MCF 10A (cell line): ENCODE measurements at regions not wholly inside any gene's neighbourhood (a gene's known extent, or its start where the extent isn't known, plus 50 kb on each side); places are given as distances from the start of the nearest gene placed in this dataset.

Experiments used
- BruUV-seq: library from RNA; stranded (reverse); fragments of 400-500 nt; replicated peaks from 2 replicates; lab custom pipeline; 2021; lab: Mats Ljungman, UMichigan
- CTCF ChIA-PET: fragments of 300-600 bp; sonication (Branson Sonifier 250); formaldehyde crosslinking; extraction: SDS; loops from one replicate; lab custom pipeline; 2021; ENCODE audit warnings: antibody characterized with exemption, inconsistent platforms; lab: Yijun Ruan, JAX
- POLR2A ChIA-PET: fragments of 300-600, 350-650 bp; sonication (Branson Sonifier 250); formaldehyde crosslinking; extraction: SDS; loops from one replicate; lab custom pipeline; 2020; ENCODE audit warnings: antibody characterized with exemption, inconsistent platforms; lab: Yijun Ruan, JAX
- DNase-seq: peaks from one replicate; pipeline ENCODE4 v3.0.0-alpha.2; 2018; ENCODE audit not compliant: unreplicated experiment
- H3K27ac Mint-ChIP-seq: one replicate; pipeline ENCODE4 v1.8.0; 2022; ENCODE audit warnings: mild to moderate bottlenecking, low read depth, mixed read lengths; ENCODE audit not compliant: unreplicated experiment
- H3K27me3 Mint-ChIP-seq: one replicate; pipeline ENCODE4 v1.8.0; 2022; ENCODE audit warnings: mixed read lengths; ENCODE audit not compliant: insufficient read depth, unreplicated experiment
- H3K36me3 Mint-ChIP-seq: one replicate; pipeline ENCODE4 v1.8.0; 2022; ENCODE audit warnings: mild to moderate bottlenecking, moderate library complexity, mixed read lengths; ENCODE audit not compliant: insufficient read depth, unreplicated experiment
- H3K4me1 Mint-ChIP-seq: one replicate; pipeline ENCODE4 v1.8.0; 2022; ENCODE audit warnings: mixed read lengths; ENCODE audit not compliant: insufficient read depth, unreplicated experiment
- H3K4me3 Mint-ChIP-seq: one replicate; pipeline ENCODE4 v1.8.0; 2022; ENCODE audit warnings: mild to moderate bottlenecking, moderate library complexity, mixed read lengths; ENCODE audit not compliant: unreplicated experiment
- H3K9me3 Mint-ChIP-seq: one replicate; pipeline ENCODE4 v1.8.0; 2022; ENCODE audit warnings: mixed read lengths; ENCODE audit not compliant: unreplicated experiment
- intact Hi-C: fragments of 100-400 bp; cut with micrococcal nuclease; formaldehyde crosslinking; loops from 2 replicates; pipeline ENCODE4 v1.14.1; 2022
- TF ChIP-seq, protein P1 (sequence below): fragments of 200-600 bp; IDR thresholded peaks from one replicate; pipeline ENCODE4 v1.8.0; 2022; ENCODE audit warnings: antibody characterized with exemption, mild to moderate bottlenecking; ENCODE audit not compliant: unreplicated experiment

DNA sequence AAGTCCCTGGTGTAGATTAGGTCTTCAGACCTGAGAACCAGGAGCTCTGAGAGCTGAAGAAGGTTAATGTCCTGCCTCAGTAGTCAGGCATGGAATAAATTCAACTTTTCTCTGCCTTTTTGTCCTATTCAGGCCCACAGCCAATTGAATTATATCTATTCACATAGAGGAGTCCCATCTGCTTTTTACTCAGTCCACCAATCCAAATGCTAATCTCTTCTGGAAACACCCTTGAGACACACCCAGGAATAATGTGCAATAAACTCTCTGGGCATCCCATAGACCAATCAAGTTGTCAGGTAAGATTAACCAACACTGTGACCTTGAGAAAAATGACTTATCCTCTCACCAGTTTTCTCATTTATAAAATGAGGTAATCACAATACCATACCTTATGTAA lies 129.4 kb downstream of the MEX3B start:
- DNase-seq: no peak
- no peak overlapping the region for H3K27ac Mint-ChIP-seq
- no peaks in the 10 kb centered on the region for H3K27me3 Mint-ChIP-seq
- H3K9me3 Mint-ChIP-seq: peaks cover 24% of the 10 kb centered on the region
- H3K4me1 Mint-ChIP-seq: no peaks in the 10 kb centered on the region
- no peaks in the 10 kb centered on the region for H3K36me3 Mint-ChIP-seq
- no peak overlapping the region for H3K4me3 Mint-ChIP-seq
- no TSS peak for BruUV-seq
- ChIA-PET CTCF (interaction anchor here (1.2 kb wide), 1 partner anchor 24 kb away, joined by 3 read pairs; no protein-coding TSS in a partner anchor), POLR2A (no interaction called here)
- intact Hi-C loops: no loop called here
- TF ChIP-seq, protein P1, sequence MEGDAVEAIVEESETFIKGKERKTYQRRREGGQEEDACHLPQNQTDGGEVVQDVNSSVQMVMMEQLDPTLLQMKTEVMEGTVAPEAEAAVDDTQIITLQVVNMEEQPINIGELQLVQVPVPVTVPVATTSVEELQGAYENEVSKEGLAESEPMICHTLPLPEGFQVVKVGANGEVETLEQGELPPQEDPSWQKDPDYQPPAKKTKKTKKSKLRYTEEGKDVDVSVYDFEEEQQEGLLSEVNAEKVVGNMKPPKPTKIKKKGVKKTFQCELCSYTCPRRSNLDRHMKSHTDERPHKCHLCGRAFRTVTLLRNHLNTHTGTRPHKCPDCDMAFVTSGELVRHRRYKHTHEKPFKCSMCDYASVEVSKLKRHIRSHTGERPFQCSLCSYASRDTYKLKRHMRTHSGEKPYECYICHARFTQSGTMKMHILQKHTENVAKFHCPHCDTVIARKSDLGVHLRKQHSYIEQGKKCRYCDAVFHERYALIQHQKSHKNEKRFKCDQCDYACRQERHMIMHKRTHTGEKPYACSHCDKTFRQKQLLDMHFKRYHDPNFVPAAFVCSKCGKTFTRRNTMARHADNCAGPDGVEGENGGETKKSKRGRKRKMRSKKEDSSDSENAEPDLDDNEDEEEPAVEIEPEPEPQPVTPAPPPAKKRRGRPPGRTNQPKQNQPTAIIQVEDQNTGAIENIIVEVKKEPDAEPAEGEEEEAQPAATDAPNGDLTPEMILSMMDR: no peak

DNA sequence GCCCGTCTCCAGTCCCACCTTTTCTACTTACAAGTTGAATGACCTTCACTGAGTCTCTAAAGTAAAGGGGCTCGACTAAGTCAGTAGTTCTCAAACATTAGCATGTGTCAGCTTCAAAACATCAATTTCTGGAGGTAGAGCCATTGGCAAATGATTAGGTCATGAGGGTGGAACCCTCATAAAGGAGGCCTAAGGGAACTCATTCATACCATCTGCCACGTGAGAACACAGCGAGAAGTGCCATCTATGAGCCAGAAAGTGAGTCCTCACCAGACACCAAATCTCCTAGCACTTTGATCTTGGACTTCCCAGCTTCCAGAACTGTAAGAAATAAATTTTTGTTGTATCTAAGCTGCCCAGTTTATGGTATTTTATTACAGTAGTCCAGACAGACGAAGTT lies 129.8 kb downstream of the MEX3B start:
- intact Hi-C loops: no loop called here
- ChIA-PET CTCF (interaction anchor here (1.2 kb wide), 1 partner anchor 24 kb away, joined by 3 read pairs; no protein-coding TSS in a partner anchor), POLR2A (no interaction called here)
- no peaks in the 10 kb centered on the region for H3K36me3 Mint-ChIP-seq
- TF ChIP-seq, protein P1: no peak
- no peaks in the 10 kb centered on the region for H3K27me3 Mint-ChIP-seq
- no TSS peak for BruUV-seq
- no peaks in the 10 kb centered on the region for H3K4me1 Mint-ChIP-seq
- H3K9me3 Mint-ChIP-seq: peaks cover 20% of the 10 kb centered on the region
- no peak overlapping the region for H3K4me3 Mint-ChIP-seq
- no peak for DNase-seq
- no peak overlapping the region for H3K27ac Mint-ChIP-seq

DNA sequence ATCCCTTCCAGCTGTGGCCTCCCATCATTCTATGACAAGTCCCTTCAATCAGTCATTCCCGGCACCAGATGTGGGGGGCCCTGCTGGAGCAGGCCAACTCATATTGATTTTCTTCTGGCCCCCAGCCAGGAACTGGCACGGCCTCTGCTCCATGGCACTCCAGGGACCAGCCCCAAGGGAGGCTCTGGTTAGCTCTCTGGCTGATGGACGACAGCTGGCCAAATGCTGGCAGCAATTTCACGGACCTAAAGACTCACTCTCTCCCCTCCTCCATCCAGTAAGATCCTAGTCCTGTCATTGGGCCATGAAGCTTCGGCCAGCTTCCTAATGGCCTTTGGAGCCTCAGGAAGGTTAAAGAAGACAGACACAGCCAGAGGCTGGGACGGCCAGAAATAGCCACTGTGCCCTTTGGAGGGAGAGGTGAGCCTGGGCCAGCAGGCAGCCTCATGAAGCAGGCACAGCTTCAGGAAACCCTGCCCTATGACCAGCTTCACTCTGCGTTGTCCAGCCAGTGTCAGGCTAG lies 131.0 kb downstream of the MEX3B start:
- no peak overlapping the region for H3K27ac Mint-ChIP-seq
- no peaks in the 10 kb centered on the region for H3K4me1 Mint-ChIP-seq
- POLR2A ChIA-PET: interaction anchor here (1.1 kb wide), 1 partner anchor 26 kb away, joined by 4 read pairs; no protein-coding TSS in a partner anchor
- TF ChIP-seq, protein P1: no peak
- H3K9me3 Mint-ChIP-seq: peaks cover 13% of the 10 kb centered on the region
- intact Hi-C loops: no loop called here
- no peaks in the 10 kb centered on the region for H3K27me3 Mint-ChIP-seq
- CTCF ChIA-PET: interaction anchor here (0.6 kb wide), 1 partner anchor 946 kb away, joined by 4 read pairs; no protein-coding TSS in a partner anchor
- BruUV-seq: no TSS peak
- no peak for DNase-seq
- H3K4me3 Mint-ChIP-seq: no peak overlapping the region
- H3K36me3 Mint-ChIP-seq: no peaks in the 10 kb centered on the region

DNA sequence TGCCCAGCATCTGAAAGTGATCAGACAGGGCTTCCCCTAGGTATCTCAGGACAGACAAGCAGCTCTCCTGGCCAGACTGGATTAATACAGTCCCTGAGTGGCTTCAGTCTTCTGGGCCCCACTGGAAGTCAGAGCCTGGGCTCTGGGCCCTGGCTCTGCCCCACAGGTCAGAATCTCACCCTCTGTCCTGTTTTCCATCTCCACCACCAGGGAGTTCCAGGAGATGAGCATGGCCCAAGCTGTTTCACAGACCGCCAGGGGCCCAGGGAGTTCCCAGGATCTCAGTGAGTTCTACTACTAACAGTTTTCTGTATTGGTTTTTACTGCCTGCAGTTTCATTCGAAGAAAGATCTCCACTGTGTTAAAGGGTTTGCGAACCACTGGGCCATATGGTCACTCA lies 131.5 kb downstream of the MEX3B start:
- ChIA-PET CTCF (interaction anchor here (0.6 kb wide), 1 partner anchor 946 kb away, joined by 4 read pairs; no protein-coding TSS in a partner anchor), POLR2A (interaction anchor here (1.1 kb wide), 1 partner anchor 25 kb away, joined by 4 read pairs; no protein-coding TSS in a partner anchor)
- no peaks in the 10 kb centered on the region for H3K27me3 Mint-ChIP-seq
- TF ChIP-seq, protein P1: no peak
- intact Hi-C loops: no loop called here
- H3K4me1 Mint-ChIP-seq: no peaks in the 10 kb centered on the region
- H3K27ac Mint-ChIP-seq: no peak overlapping the region
- BruUV-seq: no TSS peak
- no peaks in the 10 kb centered on the region for H3K36me3 Mint-ChIP-seq
- no peak overlapping the region for H3K4me3 Mint-ChIP-seq
- peaks cover 13% of the 10 kb centered on the region for H3K9me3 Mint-ChIP-seq
- DNase-seq: no peak
